ENCODE measurements at regions not wholly inside any gene's neighbourhood (a gene's known extent, or its start where the extent isn't known, plus 50 kb on each side); places are given as distances from the start of the nearest gene placed in this dataset.
A peak's percentile ranks its signal among the peaks of the same experiment; 100 is the strongest.

DNA sequence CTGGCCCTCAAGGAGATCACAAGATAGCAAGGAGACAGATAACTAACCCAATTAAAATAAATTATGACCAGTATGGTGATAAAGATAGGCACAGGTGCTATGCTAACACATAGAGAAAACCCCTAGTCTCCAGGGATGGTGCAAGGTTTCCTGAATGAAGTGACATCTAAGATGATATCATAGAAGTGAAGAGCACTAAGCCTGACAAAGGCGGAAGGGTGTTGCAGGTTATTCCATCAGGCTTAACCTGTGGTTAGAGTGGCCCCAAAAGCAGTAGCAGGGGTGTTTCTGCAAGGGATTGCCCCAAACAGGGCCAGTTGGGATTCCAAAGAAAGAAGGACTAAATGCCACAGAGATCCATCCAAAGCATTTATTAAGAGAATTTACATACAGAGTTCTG is 249.2 kb downstream of the IDS start:
- Histone ChIP-seq H3K27ac (ENCODE audit: control insufficient read depth, insufficient read depth) (no peak overlapping the region), H3K4me1 (ENCODE audit: control insufficient read depth, insufficient read depth, low read length) (no peaks in the 10 kb centered on the region), H4K20me1 (ENCODE audit: control insufficient read depth, insufficient read depth) (no peaks in the 10 kb centered on the region), H3K9me3 (replicated peaks; ENCODE audit: control insufficient read depth, insufficient read depth, low read length) (no peaks in the 10 kb centered on the region; the same call in 2 of the 3 replicates), H3K4me2 (ENCODE audit: control insufficient read depth, insufficient read depth) (no peak overlapping the region), H3K27me3 (replicated peaks in 1 of 2; ENCODE audit: control insufficient read depth in 2 of 2, insufficient read depth in 2 of 2, low read length in 1 of 2) (no peaks in the 10 kb centered on the region), H2AFZ (ENCODE audit: control insufficient read depth, low read depth, low read length) (no peak overlapping the region), H3K79me2 (ENCODE audit: control insufficient read depth, insufficient read depth, low read length) (no peaks in the 10 kb centered on the region), H3K9ac (ENCODE audit: control insufficient read depth, insufficient read depth, low read length) (no peak overlapping the region), H3K4me3 (no peak overlapping the region), H3K36me3 (ENCODE audit: control insufficient read depth in 2 of 2, insufficient read depth in 2 of 2, low read length in 1 of 2) (no peaks in the 10 kb centered on the region)
- in situ Hi-C loops (cut with MboI): no loop called here
- 27% methylated on average over 1 of the region's 1 CpG for WGBS (ENCODE audit: insufficient coverage, insufficient replicate concordance, low lambda C conversion rate, missing lambda C conversion rate)
- ChIA-PET SMC1A (ENCODE audit: uncharacterized antibody, unreplicated experiment) (interaction anchor here (1.3 to 7.0 kb wide), 3 partner anchors 9 to 52 kb away, joined by 3 to 44 read pairs (median 5); no protein-coding TSS in a partner anchor), POLR2A (no interaction called here), RAD21 (ENCODE audit: unreplicated experiment) (no interaction called here), CTCF (no interaction called here)
- TF ChIP-seq HCFC1 (IDR thresholded peaks at IDR 0.05; ENCODE audit: low read length) (no peak), STAT3 (IDR thresholded peaks at IDR 0.05; ENCODE audit: low read depth, low read length) (no peak), JUND (IDR thresholded peaks at IDR 0.05; ENCODE audit: low read depth, low read length) (no peak), GATAD2B (conservative IDR thresholded peaks at IDR 0.05; ENCODE audit: low read depth) (no peak), KDM1A (IDR thresholded peaks at IDR 0.05; ENCODE audit: borderline replicate concordance) (no peak), SMARCA5 (IDR thresholded peaks at IDR 0.05) (no peak), STAT1 (conservative IDR thresholded peaks at IDR 0.05) (no peak), NFIC (IDR thresholded peaks at IDR 0.05; ENCODE audit: low read depth, low read length) (peak; percentile 49; the same call in 1 of the 2 replicates), RUNX3 (IDR thresholded peaks at IDR 0.05; ENCODE audit: low read length) (peak; percentile 67; the same call in 1 of the 2 replicates), TCF3 (IDR thresholded peaks at IDR 0.05; ENCODE audit: borderline replicate concordance, insufficient read depth, low read depth, low read length) (no peak)
- TF ChIP-seq, protein P1, sequence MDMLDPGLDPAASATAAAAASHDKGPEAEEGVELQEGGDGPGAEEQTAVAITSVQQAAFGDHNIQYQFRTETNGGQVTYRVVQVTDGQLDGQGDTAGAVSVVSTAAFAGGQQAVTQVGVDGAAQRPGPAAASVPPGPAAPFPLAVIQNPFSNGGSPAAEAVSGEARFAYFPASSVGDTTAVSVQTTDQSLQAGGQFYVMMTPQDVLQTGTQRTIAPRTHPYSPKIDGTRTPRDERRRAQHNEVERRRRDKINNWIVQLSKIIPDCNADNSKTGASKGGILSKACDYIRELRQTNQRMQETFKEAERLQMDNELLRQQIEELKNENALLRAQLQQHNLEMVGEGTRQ (IDR thresholded peaks at IDR 0.05; ENCODE audit: borderline replicate concordance, low read depth, low read length): no peak
- TF ChIP-seq, protein P2, sequence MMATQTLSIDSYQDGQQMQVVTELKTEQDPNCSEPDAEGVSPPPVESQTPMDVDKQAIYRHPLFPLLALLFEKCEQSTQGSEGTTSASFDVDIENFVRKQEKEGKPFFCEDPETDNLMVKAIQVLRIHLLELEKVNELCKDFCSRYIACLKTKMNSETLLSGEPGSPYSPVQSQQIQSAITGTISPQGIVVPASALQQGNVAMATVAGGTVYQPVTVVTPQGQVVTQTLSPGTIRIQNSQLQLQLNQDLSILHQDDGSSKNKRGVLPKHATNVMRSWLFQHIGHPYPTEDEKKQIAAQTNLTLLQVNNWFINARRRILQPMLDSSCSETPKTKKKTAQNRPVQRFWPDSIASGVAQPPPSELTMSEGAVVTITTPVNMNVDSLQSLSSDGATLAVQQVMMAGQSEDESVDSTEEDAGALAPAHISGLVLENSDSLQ (IDR thresholded peaks at IDR 0.05): no peak
- intact Hi-C loops (cut with micrococcal nuclease; ENCODE audit: unreplicated experiment): no loop called here
- DNase-seq (ENCODE audit: low read depth, low spot score): no peak
- ATAC-seq: no peak; the same call in 1 of the 3 replicates
- FAIRE-seq: no peak
- BruUV-seq (replicated peaks): no TSS peak

Measured in GM12878 (cell line).